ENCODE measurements at regions not wholly inside any gene's neighbourhood (a gene's known extent, or its start where the extent isn't known, plus 50 kb on each side); places are given as distances from the start of the nearest gene placed in this dataset.

- no peak for DNase-seq
- TF ChIP-seq POLR2A (IDR thresholded peaks at IDR 0.05), result no peak
- TF ChIP-seq CTCF (IDR thresholded peaks at IDR 0.05), result no peak
- no peaks in the 10 kb centered on the region for H3K27me3 ChIP-seq
- H3K36me3 ChIP-seq, result no peaks in the 10 kb centered on the region
- H3K9me3 ChIP-seq, result no peaks in the 10 kb centered on the region
- 74 to 85% methylated on average over 5 of the region's 5 CpGs for WGBS, 2 donors
- no peaks in the 10 kb centered on the region for H3K4me1 ChIP-seq
- H3K4me3 ChIP-seq (replicated peaks in 1 of 3), result no peak overlapping the region
- intact Hi-C loops (cut with DNase I), result no loop called here
- no peak overlapping the region for H3K27ac ChIP-seq
Observed at GRCh38 chr5:114839360-114839759, 330.3 kb downstream of the TRIM36 start.

- H3K27me3 ChIP-seq, result no peaks in the 10 kb centered on the region
- intact Hi-C loops (cut with DNase I), result no loop called here
- DNase-seq, result no peak
- no peaks in the 10 kb centered on the region for H3K9me3 ChIP-seq
- H3K4me3 ChIP-seq (replicated peaks in 1 of 3), result no peak overlapping the region
- H3K4me1 ChIP-seq, result no peaks in the 10 kb centered on the region
- H3K36me3 ChIP-seq, result no peaks in the 10 kb centered on the region
- no peak overlapping the region for H3K27ac ChIP-seq
- 83 to 89% methylated on average over 2 of the region's 2 CpGs for WGBS, 2 donors
- TF ChIP-seq POLR2A (IDR thresholded peaks at IDR 0.05) (no peak), CTCF (IDR thresholded peaks at IDR 0.05) (no peak)
Observed at GRCh38 chr5:114838937-114839336, 330.8 kb downstream of the TRIM36 start.

GRCh38 chr5:114830114-114830513 is 339.6 kb downstream of the TRIM36 start:
- Histone ChIP-seq H3K36me3 (no peaks in the 10 kb centered on the region), H3K27me3 (no peaks in the 10 kb centered on the region), H3K9me3 (no peaks in the 10 kb centered on the region), H3K27ac (no peak overlapping the region), H3K4me3 (replicated peaks in 1 of 3) (no peak overlapping the region), H3K4me1 (no peaks in the 10 kb centered on the region)
- intact Hi-C loops (cut with DNase I), result no loop called here
- DNase-seq, result no peak
- WGBS, 2 donors, result 41 to 58% methylated on average over 2 of the region's 2 CpGs
- TF ChIP-seq CTCF (IDR thresholded peaks at IDR 0.05) (no peak), POLR2A (IDR thresholded peaks at IDR 0.05) (no peak)

GRCh38 chr5:114822863-114823262 is 346.8 kb downstream of the TRIM36 start:
- no peaks in the 10 kb centered on the region for H3K4me1 ChIP-seq
- H3K9me3 ChIP-seq, result no peaks in the 10 kb centered on the region
- H3K27me3 ChIP-seq, result no peaks in the 10 kb centered on the region
- intact Hi-C loops (cut with DNase I), result no loop called here
- H3K27ac ChIP-seq, result no peak overlapping the region
- no peak for DNase-seq
- no peaks in the 10 kb centered on the region for H3K36me3 ChIP-seq
- H3K4me3 ChIP-seq (replicated peaks in 1 of 3), result no peak overlapping the region
- TF ChIP-seq POLR2A (IDR thresholded peaks at IDR 0.05) (no peak), CTCF (IDR thresholded peaks at IDR 0.05) (no peak)

GRCh38 chr5:114822436-114822835 is 347.3 kb downstream of the TRIM36 start:
- DNase-seq, result no peak
- no peaks in the 10 kb centered on the region for H3K4me1 ChIP-seq
- no peaks in the 10 kb centered on the region for H3K36me3 ChIP-seq
- H3K9me3 ChIP-seq, result no peaks in the 10 kb centered on the region
- H3K27ac ChIP-seq, result no peak overlapping the region
- WGBS, 2 donors, result 35 to 43% methylated on average over 1 of the region's 1 CpG
- no peaks in the 10 kb centered on the region for H3K27me3 ChIP-seq
- intact Hi-C loops (cut with DNase I), result no loop called here
- no peak overlapping the region for H3K4me3 ChIP-seq (replicated peaks in 1 of 3)
- TF ChIP-seq CTCF (IDR thresholded peaks at IDR 0.05) (no peak), POLR2A (IDR thresholded peaks at IDR 0.05) (no peak)
